Activated CD4-positive, alpha-beta memory T cell treated with anti-CD3 and anti-CD28 coated beads for 36 hours (primary cell): ENCODE measurements at regions not wholly inside any gene's neighbourhood (a gene's known extent, or its start where the extent isn't known, plus 50 kb on each side); places are given as distances from the start of the nearest gene placed in this dataset.

Source experiments
- CTCF ChIA-PET: fragments of 350-600 bp; sonication (Branson Sonifier 250); formaldehyde crosslinking; loops from one replicate; lab custom pipeline; 2021; ENCODE audit warnings: antibody characterized with exemption, inconsistent platforms; lab: Charles Lee
- POLR2A ChIA-PET: fragments of 350-600 bp; sonication (Branson Sonifier 250); formaldehyde crosslinking; loops from one replicate; lab custom pipeline; 2021; ENCODE audit warnings: antibody characterized with exemption; lab: Charles Lee
- DNase-seq: peaks from one replicate; pipeline ENCODE4 v3.0.0-alpha.2; 2020
- H3K27ac Mint-ChIP-seq: one replicate; pipeline ENCODE4 v1.8.0; 2021; ENCODE audit warnings: mixed read lengths
- H3K27me3 Mint-ChIP-seq: one replicate; pipeline ENCODE4 v1.8.0; 2021; ENCODE audit warnings: mixed read lengths
- H3K36me3 Mint-ChIP-seq: one replicate; pipeline ENCODE4 v1.8.0; 2021; ENCODE audit warnings: mixed read lengths
- H3K4me1 Mint-ChIP-seq: one replicate; pipeline ENCODE4 v1.8.0; 2021; ENCODE audit warnings: low read depth, mixed read lengths
- H3K4me3 Mint-ChIP-seq: one replicate; pipeline ENCODE4 v1.8.0; 2021; ENCODE audit warnings: mild to moderate bottlenecking, mixed read lengths
- H3K9me3 Mint-ChIP-seq: one replicate; pipeline ENCODE4 v1.8.0; 2021; ENCODE audit warnings: mixed read lengths
- intact Hi-C: fragments of 100-400 bp; cut with micrococcal nuclease; formaldehyde crosslinking; loops from one replicate; pipeline ENCODE4 v1.15.1; 2023

GRCh38 chr18:38284972-38285371 lies 719.4 kb upstream of the CELF4 start:
- H3K27me3 Mint-ChIP-seq, result no peaks in the 10 kb centered on the region
- H3K27ac Mint-ChIP-seq, result no peak overlapping the region
- peaks cover 10% of the 10 kb centered on the region for H3K9me3 Mint-ChIP-seq
- no peak for DNase-seq
- H3K36me3 Mint-ChIP-seq, result no peaks in the 10 kb centered on the region
- CTCF ChIA-PET, result no interaction called here
- POLR2A ChIA-PET, result no interaction called here
- intact Hi-C loops, result no loop called here
- no peak overlapping the region for H3K4me3 Mint-ChIP-seq
- no peaks in the 10 kb centered on the region for H3K4me1 Mint-ChIP-seq

- H3K27me3 Mint-ChIP-seq, result no peaks in the 10 kb centered on the region
- H3K36me3 Mint-ChIP-seq, result no peaks in the 10 kb centered on the region
- no peak for DNase-seq
- H3K4me1 Mint-ChIP-seq, result no peaks in the 10 kb centered on the region
- ChIA-PET POLR2A (no interaction called here), CTCF (no interaction called here)
- H3K4me3 Mint-ChIP-seq, result no peak overlapping the region
- H3K9me3 Mint-ChIP-seq, result peaks cover 9% of the 10 kb centered on the region
- intact Hi-C loops, result no loop called here
- no peak overlapping the region for H3K27ac Mint-ChIP-seq
Observed at GRCh38 chr18:38263066-38263465, 697.5 kb upstream of the CELF4 start.

- no peak overlapping the region for H3K27ac Mint-ChIP-seq
- DNase-seq, result no peak
- CTCF ChIA-PET, result no interaction called here
- no peak overlapping the region for H3K4me3 Mint-ChIP-seq
- POLR2A ChIA-PET, result no interaction called here
- no peaks in the 10 kb centered on the region for H3K27me3 Mint-ChIP-seq
- intact Hi-C loops, result no loop called here
- H3K36me3 Mint-ChIP-seq, result no peaks in the 10 kb centered on the region
- H3K9me3 Mint-ChIP-seq, result peaks cover 7% of the 10 kb centered on the region
- no peaks in the 10 kb centered on the region for H3K4me1 Mint-ChIP-seq
Observed at GRCh38 chr18:38262661-38263060, 697.1 kb upstream of the CELF4 start.

- ChIA-PET POLR2A (no interaction called here), CTCF (no interaction called here)
- peaks cover 3% of the 10 kb centered on the region for H3K9me3 Mint-ChIP-seq
- H3K36me3 Mint-ChIP-seq, result no peaks in the 10 kb centered on the region
- H3K27me3 Mint-ChIP-seq, result no peaks in the 10 kb centered on the region
- no peak for DNase-seq
- H3K4me1 Mint-ChIP-seq, result no peaks in the 10 kb centered on the region
- intact Hi-C loops, result no loop called here
- no peak overlapping the region for H3K4me3 Mint-ChIP-seq
- no peak overlapping the region for H3K27ac Mint-ChIP-seq
Observed at GRCh38 chr18:38257661-38258060, 692.1 kb upstream of the CELF4 start.

- Mint-ChIP-seq H3K27ac (no peak overlapping the region), H3K9me3 (peaks cover 3% of the 10 kb centered on the region), H3K4me3 (no peak overlapping the region), H3K27me3 (no peaks in the 10 kb centered on the region), H3K4me1 (no peaks in the 10 kb centered on the region), H3K36me3 (no peaks in the 10 kb centered on the region)
- intact Hi-C loops, result no loop called here
- no peak for DNase-seq
- ChIA-PET CTCF (no interaction called here), POLR2A (no interaction called here)
Observed at GRCh38 chr18:38256366-38256765, 690.8 kb upstream of the CELF4 start.

- Mint-ChIP-seq H3K4me1 (no peaks in the 10 kb centered on the region), H3K36me3 (no peaks in the 10 kb centered on the region), H3K27me3 (no peaks in the 10 kb centered on the region), H3K4me3 (no peak overlapping the region), H3K9me3 (peaks cover 9% of the 10 kb centered on the region), H3K27ac (no peak overlapping the region)
- DNase-seq, result no peak
- intact Hi-C loops, result no loop called here
- CTCF ChIA-PET, result no interaction called here
- POLR2A ChIA-PET, result no interaction called here
Observed at GRCh38 chr18:38250971-38251370, 685.4 kb upstream of the CELF4 start.

- POLR2A ChIA-PET, result no interaction called here
Observed at GRCh38 chr18:38244480-38244879, 678.9 kb upstream of the CELF4 start.

GRCh38 chr18:38243291-38243690 lies 677.7 kb upstream of the CELF4 start:
- no peak for DNase-seq
- Mint-ChIP-seq H3K4me3 (no peak overlapping the region), H3K36me3 (no peaks in the 10 kb centered on the region), H3K27me3 (no peaks in the 10 kb centered on the region), H3K9me3 (peaks cover 8% of the 10 kb centered on the region), H3K4me1 (no peaks in the 10 kb centered on the region), H3K27ac (no peak overlapping the region)
- ChIA-PET CTCF (no interaction called here), POLR2A (no interaction called here)
- intact Hi-C loops, result no loop called here

More at GRCh38 chr18:38244480-38244879, 678.9 kb upstream of the CELF4 start:
- no peak for DNase-seq
- no peaks in the 10 kb centered on the region for H3K27me3 Mint-ChIP-seq
- intact Hi-C loops, result no loop called here
- CTCF ChIA-PET, result no interaction called here
- H3K4me1 Mint-ChIP-seq, result no peaks in the 10 kb centered on the region
- no peak overlapping the region for H3K4me3 Mint-ChIP-seq
- H3K27ac Mint-ChIP-seq, result no peak overlapping the region
- H3K36me3 Mint-ChIP-seq, result no peaks in the 10 kb centered on the region
- H3K9me3 Mint-ChIP-seq, result peaks cover 8% of the 10 kb centered on the region

GRCh38 chr18:38241736-38242135 lies 676.1 kb upstream of the CELF4 start:
- POLR2A ChIA-PET, result no interaction called here
- no peaks in the 10 kb centered on the region for H3K27me3 Mint-ChIP-seq
- no peaks in the 10 kb centered on the region for H3K36me3 Mint-ChIP-seq
- H3K27ac Mint-ChIP-seq, result no peak overlapping the region
- H3K9me3 Mint-ChIP-seq, result peaks cover 8% of the 10 kb centered on the region
- no peak for DNase-seq
- H3K4me1 Mint-ChIP-seq, result no peaks in the 10 kb centered on the region
- CTCF ChIA-PET, result no interaction called here
- H3K4me3 Mint-ChIP-seq, result no peak overlapping the region
- intact Hi-C loops, result no loop called here

GRCh38 chr18:38241216-38241615 lies 675.6 kb upstream of the CELF4 start:
- H3K36me3 Mint-ChIP-seq, result no peaks in the 10 kb centered on the region
- no peaks in the 10 kb centered on the region for H3K4me1 Mint-ChIP-seq
- H3K4me3 Mint-ChIP-seq, result no peak overlapping the region
- ChIA-PET POLR2A (no interaction called here), CTCF (no interaction called here)
- H3K9me3 Mint-ChIP-seq, result peaks cover 7% of the 10 kb centered on the region
- H3K27me3 Mint-ChIP-seq, result no peaks in the 10 kb centered on the region
- intact Hi-C loops, result no loop called here
- DNase-seq, result no peak
- no peak overlapping the region for H3K27ac Mint-ChIP-seq

- intact Hi-C loops, result no loop called here
- Mint-ChIP-seq H3K27me3 (no peaks in the 10 kb centered on the region), H3K27ac (no peak overlapping the region), H3K9me3 (peaks cover 6% of the 10 kb centered on the region), H3K4me1 (no peaks in the 10 kb centered on the region), H3K36me3 (no peaks in the 10 kb centered on the region), H3K4me3 (no peak overlapping the region)
- DNase-seq, result no peak
- ChIA-PET POLR2A (no interaction called here), CTCF (no interaction called here)
Observed at GRCh38 chr18:38239606-38240005, 674.0 kb upstream of the CELF4 start.

- H3K4me1 Mint-ChIP-seq, result no peaks in the 10 kb centered on the region
- H3K27ac Mint-ChIP-seq, result no peak overlapping the region
- H3K4me3 Mint-ChIP-seq, result no peak overlapping the region
- no peak for DNase-seq
- ChIA-PET POLR2A (no interaction called here), CTCF (no interaction called here)
- intact Hi-C loops, result no loop called here
- H3K36me3 Mint-ChIP-seq, result no peaks in the 10 kb centered on the region
- peaks cover 7% of the 10 kb centered on the region for H3K9me3 Mint-ChIP-seq
- no peaks in the 10 kb centered on the region for H3K27me3 Mint-ChIP-seq
Observed at GRCh38 chr18:38237796-38238195, 672.2 kb upstream of the CELF4 start.

- Mint-ChIP-seq H3K9me3 (peaks cover 9% of the 10 kb centered on the region), H3K36me3 (no peaks in the 10 kb centered on the region), H3K27ac (no peak overlapping the region), H3K4me3 (no peak overlapping the region), H3K4me1 (no peaks in the 10 kb centered on the region), H3K27me3 (no peaks in the 10 kb centered on the region)
- no peak for DNase-seq
- intact Hi-C loops, result no loop called here
- CTCF ChIA-PET, result no interaction called here
- POLR2A ChIA-PET, result no interaction called here
Observed at GRCh38 chr18:38221476-38222100, 656.0 kb upstream of the CELF4 start.
